Vagina (tissue), 2 donors: ENCODE measurements at regions not wholly inside any gene's neighbourhood (a gene's known extent, or its start where the extent isn't known, plus 50 kb on each side); places are given as distances from the start of the nearest gene placed in this dataset.

Source experiments
- DNase-seq, 2 donors: peaks; one replicate each; pipeline ENCODE4 v3.0.0-alpha.2; 2017; ENCODE audit errors: extremely low spot score in 2 of 2
- H3K27ac ChIP-seq: fragments of 200-600 bp; sonication (generic); one replicate; pipeline ENCODE4 v1.5.1; 2019
- H3K27me3 ChIP-seq: fragments of 200-600 bp; sonication (generic); one replicate; pipeline ENCODE4 v1.5.1; 2019
- H3K36me3 ChIP-seq, 2 donors: fragments of 200-600 bp; sonication (generic); one replicate each; pipeline ENCODE4 v1.5.1; 2017 to 2019
- H3K4me1 ChIP-seq: fragments of 200-600 bp; sonication (generic); one replicate; pipeline ENCODE4 v1.5.1; 2019
- H3K4me3 ChIP-seq, 2 donors: fragments of 200-600 bp; sonication (generic); 1 replicate in 1 of 2; 2 replicates in 1 of 2; pipeline ENCODE4 v1.5.1; 2016 to 2019
- H3K9me3 ChIP-seq: fragments of 200-600 bp; sonication (generic); one replicate; pipeline ENCODE4 v1.5.1; 2019
- CTCF ChIP-seq, 3 experiments: fragments of 450-650 bp in 2 of 3; fragments of 200-600 bp in 1 of 3; sonication (generic) in 1 of 3; IDR thresholded peaks; one replicate each; pipeline ENCODE4 v1.5.1; 2017 to 2019; ENCODE audit warnings: antibody characterized with exemption in 3 of 3, mild to moderate bottlenecking in 2 of 3, moderate library complexity in 2 of 3
- POLR2A ChIP-seq, 2 donors: fragments of 450-650 bp; IDR thresholded peaks; one replicate each; pipeline ENCODE4 v1.6.1; 2017; ENCODE audit warnings: antibody characterized with exemption in 2 of 2, mild to moderate bottlenecking in 2 of 2, moderate library complexity in 2 of 2
- POLR2AphosphoS5 ChIP-seq, 2 donors: sonication (generic); formaldehyde crosslinking; IDR thresholded peaks; one replicate each; pipeline ENCODE4 v1.9.0; 2017; ENCODE audit warnings: antibody characterized with exemption in 2 of 2, mild to moderate bottlenecking in 2 of 2, low read depth in 1 of 2; ENCODE audit not compliant: insufficient read depth in 1 of 2
- intact Hi-C: fragments of 100-400 bp; cut with DNase I; formaldehyde crosslinking; loops from one replicate; pipeline ENCODE4 v1.15.1; 2023

- Histone ChIP-seq H3K36me3 (no peaks in the 10 kb centered on the region), H3K9me3 (no peaks in the 10 kb centered on the region), H3K27me3 (no peaks in the 10 kb centered on the region), H3K4me3 (no peak overlapping the region), H3K27ac (no peak overlapping the region), H3K4me1 (no peaks in the 10 kb centered on the region)
- no peak for DNase-seq
- TF ChIP-seq CTCF (IDR thresholded peaks at IDR 0.05) (no peak), POLR2A (IDR thresholded peaks at IDR 0.05) (no peak), POLR2AphosphoS5 (IDR thresholded peaks at IDR 0.05; ENCODE audit: insufficient read depth in 1 of 2, low read depth in 1 of 2) (no peak)
- intact Hi-C loops: no loop called here
Measured at GRCh38 chr17:77033892-77034404, 106.8 kb upstream of the SEC14L1 start.

- no peak for TF ChIP-seq POLR2AphosphoS5 (IDR thresholded peaks at IDR 0.05; ENCODE audit: insufficient read depth in 1 of 2, low read depth in 1 of 2)
- no peak for TF ChIP-seq POLR2A (IDR thresholded peaks at IDR 0.05)
- TF ChIP-seq CTCF (IDR thresholded peaks at IDR 0.05): no peak
- Histone ChIP-seq H3K36me3 (no peaks in the 10 kb centered on the region), H3K4me3 (no peak overlapping the region), H3K4me1 (no peaks in the 10 kb centered on the region), H3K9me3 (no peaks in the 10 kb centered on the region), H3K27me3 (no peaks in the 10 kb centered on the region), H3K27ac (no peak overlapping the region)
- DNase-seq: no peak
- intact Hi-C loops: no loop called here
Measured at GRCh38 chr17:77034677-77035424, 105.9 kb upstream of the SEC14L1 start.

- Histone ChIP-seq H3K36me3 (no peaks in the 10 kb centered on the region), H3K4me3 (no peak overlapping the region), H3K27ac (no peak overlapping the region), H3K4me1 (no peaks in the 10 kb centered on the region), H3K27me3 (no peaks in the 10 kb centered on the region), H3K9me3 (no peaks in the 10 kb centered on the region)
- intact Hi-C loops: no loop called here
- TF ChIP-seq CTCF (IDR thresholded peaks at IDR 0.05) (no peak), POLR2A (IDR thresholded peaks at IDR 0.05) (no peak), POLR2AphosphoS5 (IDR thresholded peaks at IDR 0.05; ENCODE audit: insufficient read depth in 1 of 2, low read depth in 1 of 2) (no peak)
- DNase-seq: no peak
Measured at GRCh38 chr17:77035526-77035925, 105.2 kb upstream of the SEC14L1 start.

- no peak for TF ChIP-seq CTCF (IDR thresholded peaks at IDR 0.05)
- TF ChIP-seq POLR2A (IDR thresholded peaks at IDR 0.05): no peak
- TF ChIP-seq POLR2AphosphoS5 (IDR thresholded peaks at IDR 0.05; ENCODE audit: insufficient read depth in 1 of 2, low read depth in 1 of 2): no peak
- Histone ChIP-seq H3K27ac (no peak overlapping the region), H3K9me3 (no peaks in the 10 kb centered on the region), H3K4me3 (no peak overlapping the region), H3K27me3 (no peaks in the 10 kb centered on the region), H3K36me3 (no peaks in the 10 kb centered on the region), H3K4me1 (no peaks in the 10 kb centered on the region)
- intact Hi-C loops: no loop called here
- DNase-seq: no peak
Measured at GRCh38 chr17:77036136-77036840, 104.5 kb upstream of the SEC14L1 start.
